ENCODE measurements at regions not wholly inside any gene's neighbourhood (a gene's known extent, or its start where the extent isn't known, plus 50 kb on each side); places are given as distances from the start of the nearest gene placed in this dataset.

DNA sequence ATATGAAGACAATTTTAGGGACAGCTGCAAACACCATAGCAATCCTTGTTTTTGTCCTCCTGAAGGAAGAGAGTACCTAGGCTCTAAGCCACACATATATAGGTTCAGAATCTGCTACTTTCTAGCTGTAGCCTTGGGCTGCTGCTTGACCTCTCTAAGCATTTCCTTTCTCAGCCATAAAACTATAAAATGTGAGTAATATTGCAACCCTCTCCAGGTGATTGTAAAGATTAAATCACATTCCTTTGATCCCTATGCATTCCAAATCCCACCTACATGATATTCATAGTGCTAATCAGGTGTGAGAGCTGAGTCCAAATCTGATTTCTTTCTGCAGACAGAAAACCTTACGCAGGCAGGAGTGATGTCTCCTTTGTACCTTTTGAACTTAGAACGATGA lies 913.5 kb downstream of the VRK1 start:
- no peak for ATAC-seq (replicated peaks; ENCODE audit: extremely low read depth, poor library complexity, severe bottlenecking)
- Mint-ChIP-seq H3K9me3 (no peaks in the 10 kb centered on the region), H3K36me3 (ENCODE audit: insufficient read depth) (peaks cover 9% of the 10 kb centered on the region), H3K27me3 (no peaks in the 10 kb centered on the region), H3K4me1 (peaks cover 78% of the 10 kb centered on the region), H3K4me3 (peak overlapping the region; percentile 44), H3K27ac (ENCODE audit: low read depth) (peak overlapping the region; percentile 82)
- no peak for DNase-seq (ENCODE audit: low spot score in 2 of 2)

DNA sequence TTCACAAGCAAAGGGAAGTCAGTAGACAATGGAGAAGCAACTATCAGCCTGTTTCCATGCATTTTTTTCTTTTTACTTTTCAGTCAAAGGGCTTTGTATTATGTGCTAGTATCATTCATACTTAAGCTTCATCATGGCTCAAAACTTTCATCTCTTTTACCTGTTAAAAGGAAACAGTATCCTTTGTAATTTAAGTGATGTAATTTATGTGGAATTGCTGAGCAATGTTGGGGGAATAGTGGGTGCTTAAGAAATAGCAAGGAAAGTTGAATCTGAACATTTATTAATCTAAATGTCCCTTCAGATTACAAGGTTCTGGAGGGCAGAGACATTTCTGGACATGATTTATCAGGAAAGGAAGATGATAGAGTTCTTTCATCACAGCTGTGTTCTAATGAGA lies 915.3 kb downstream of the VRK1 start:
- H3K4me3 Mint-ChIP-seq = no peak overlapping the region
- peaks cover 61% of the 10 kb centered on the region for H3K4me1 Mint-ChIP-seq
- H3K9me3 Mint-ChIP-seq = no peaks in the 10 kb centered on the region
- H3K27ac Mint-ChIP-seq (ENCODE audit: low read depth) = no peak overlapping the region
- H3K36me3 Mint-ChIP-seq (ENCODE audit: insufficient read depth) = peaks cover 7% of the 10 kb centered on the region
- no peaks in the 10 kb centered on the region for H3K27me3 Mint-ChIP-seq
- DNase-seq (ENCODE audit: low spot score in 2 of 2) = no peak
- no peak for ATAC-seq (replicated peaks; ENCODE audit: extremely low read depth, poor library complexity, severe bottlenecking)

DNA sequence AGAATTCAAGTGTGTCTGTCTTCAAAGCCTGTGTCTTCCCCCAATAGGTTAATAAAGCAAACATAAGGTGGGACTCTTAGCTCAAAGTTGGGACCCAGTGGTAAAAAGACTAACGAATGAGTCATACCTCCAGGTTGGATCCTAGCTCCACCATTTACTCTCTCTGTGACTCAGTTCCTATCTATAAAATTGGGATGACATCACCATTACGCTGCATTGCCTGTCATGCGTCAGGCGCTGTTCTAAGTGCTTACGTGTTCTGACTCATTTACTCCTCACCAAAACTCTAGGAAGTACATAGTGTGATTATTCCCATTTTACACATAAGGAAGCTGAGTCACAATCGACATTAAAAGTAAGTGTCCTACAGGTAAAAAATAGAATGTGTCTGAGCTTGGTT lies 915.8 kb downstream of the VRK1 start:
- ATAC-seq (replicated peaks; ENCODE audit: extremely low read depth, poor library complexity, severe bottlenecking) (no peak), DNase-seq (ENCODE audit: low spot score in 2 of 2) (no peak)
- peaks cover 55% of the 10 kb centered on the region for H3K4me1 Mint-ChIP-seq
- peak overlapping the region; percentile 16 for H3K27ac Mint-ChIP-seq (ENCODE audit: low read depth)
- H3K36me3 Mint-ChIP-seq (ENCODE audit: insufficient read depth) = peaks cover 3% of the 10 kb centered on the region
- H3K4me3 Mint-ChIP-seq = no peak overlapping the region
- no peaks in the 10 kb centered on the region for H3K27me3 Mint-ChIP-seq
- H3K9me3 Mint-ChIP-seq = no peaks in the 10 kb centered on the region

DNA sequence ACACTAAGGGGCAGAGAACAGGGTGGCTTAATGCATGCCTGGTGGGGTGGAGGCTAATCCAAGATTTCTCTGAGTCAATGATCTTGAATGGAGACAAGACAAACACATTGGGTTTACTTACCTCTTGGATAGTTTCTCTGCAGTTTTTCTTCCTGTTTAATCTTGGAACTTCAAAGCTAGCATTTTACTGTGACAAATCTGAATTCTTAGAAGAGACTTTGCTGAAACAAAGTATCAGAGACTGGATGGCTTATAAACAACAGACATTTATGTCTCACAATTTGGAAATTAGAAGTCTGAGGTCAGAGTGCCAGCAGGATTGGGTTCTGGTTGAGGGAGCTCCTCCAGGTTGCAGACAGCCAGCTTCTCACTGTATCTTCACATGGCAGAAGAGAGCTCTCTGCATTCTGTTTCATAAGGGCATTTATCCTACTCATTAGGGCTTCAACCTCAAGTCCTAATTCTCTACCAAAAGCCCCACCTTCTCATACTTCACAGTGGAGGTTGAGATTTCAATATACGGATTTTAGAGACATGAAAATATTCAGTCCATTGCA lies 921.8 kb downstream of the VRK1 start:
- peak overlapping the region; percentile 77 for H3K27ac Mint-ChIP-seq (ENCODE audit: low read depth)
- no peaks in the 10 kb centered on the region for H3K9me3 Mint-ChIP-seq
- H3K4me3 Mint-ChIP-seq = no peak overlapping the region
- H3K4me1 Mint-ChIP-seq = peaks cover 53% of the 10 kb centered on the region
- no peaks in the 10 kb centered on the region for H3K27me3 Mint-ChIP-seq
- ATAC-seq (replicated peaks; ENCODE audit: extremely low read depth, poor library complexity, severe bottlenecking) (no peak), DNase-seq (ENCODE audit: low spot score in 2 of 2) (no peak)
- peaks cover 2% of the 10 kb centered on the region for H3K36me3 Mint-ChIP-seq (ENCODE audit: insufficient read depth)

DNA sequence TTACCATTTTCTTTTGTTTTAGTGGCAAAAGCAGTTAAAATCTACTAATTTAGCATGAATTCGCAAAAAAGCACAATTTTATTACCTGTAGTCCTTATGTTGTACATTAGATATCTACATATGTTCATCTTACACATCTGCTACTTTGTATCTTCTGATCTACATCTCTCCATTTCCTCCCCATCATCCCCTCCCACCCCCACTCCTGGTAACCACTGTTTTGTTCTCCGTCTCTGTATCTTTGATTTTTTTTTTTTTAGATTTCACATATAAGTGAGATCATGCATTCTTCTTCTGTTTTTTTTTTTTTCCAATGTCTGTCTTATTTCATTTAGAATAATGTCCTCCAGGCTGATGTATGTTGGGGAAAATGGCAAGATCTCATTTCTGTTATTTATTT lies 922.7 kb downstream of the VRK1 start:
- H3K4me1 Mint-ChIP-seq = peaks cover 57% of the 10 kb centered on the region
- no peaks in the 10 kb centered on the region for H3K27me3 Mint-ChIP-seq
- peaks cover 4% of the 10 kb centered on the region for H3K36me3 Mint-ChIP-seq (ENCODE audit: insufficient read depth)
- no peaks in the 10 kb centered on the region for H3K9me3 Mint-ChIP-seq
- H3K27ac Mint-ChIP-seq (ENCODE audit: low read depth) = peak overlapping the region; percentile 77
- peak; percentile 71 for ATAC-seq (replicated peaks; ENCODE audit: extremely low read depth, poor library complexity, severe bottlenecking)
- peak overlapping the region; percentile 16 for H3K4me3 Mint-ChIP-seq
- no peak for DNase-seq (ENCODE audit: low spot score in 2 of 2)

DNA sequence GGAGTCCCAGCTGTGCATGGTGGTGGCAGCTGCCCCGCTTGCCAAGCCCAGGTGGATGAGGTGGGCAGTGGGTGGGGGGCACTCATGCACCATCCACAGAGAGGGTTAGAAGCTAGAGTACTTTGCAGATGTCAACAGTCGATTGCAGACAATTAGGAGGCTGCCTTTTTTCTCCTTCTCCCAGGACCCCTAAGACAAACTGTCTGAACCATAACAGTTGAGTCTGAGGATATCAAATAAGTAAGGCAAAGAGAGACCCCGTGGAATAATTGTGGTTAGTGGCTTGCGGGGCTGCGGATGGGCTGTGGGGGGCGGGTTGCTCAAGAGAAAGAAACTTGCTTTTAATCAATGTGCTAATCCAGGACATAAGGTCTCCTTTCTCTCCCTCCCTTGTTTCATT lies 926.2 kb downstream of the VRK1 start:
- DNase-seq (ENCODE audit: low spot score in 2 of 2) (no peak), ATAC-seq (replicated peaks; ENCODE audit: extremely low read depth, poor library complexity, severe bottlenecking) (no peak)
- Mint-ChIP-seq H3K27me3 (no peaks in the 10 kb centered on the region), H3K36me3 (ENCODE audit: insufficient read depth) (peaks cover 4% of the 10 kb centered on the region), H3K4me3 (peak overlapping the region; percentile 71), H3K9me3 (no peaks in the 10 kb centered on the region), H3K27ac (ENCODE audit: low read depth) (peak overlapping the region; percentile 87), H3K4me1 (peaks cover 85% of the 10 kb centered on the region)

DNA sequence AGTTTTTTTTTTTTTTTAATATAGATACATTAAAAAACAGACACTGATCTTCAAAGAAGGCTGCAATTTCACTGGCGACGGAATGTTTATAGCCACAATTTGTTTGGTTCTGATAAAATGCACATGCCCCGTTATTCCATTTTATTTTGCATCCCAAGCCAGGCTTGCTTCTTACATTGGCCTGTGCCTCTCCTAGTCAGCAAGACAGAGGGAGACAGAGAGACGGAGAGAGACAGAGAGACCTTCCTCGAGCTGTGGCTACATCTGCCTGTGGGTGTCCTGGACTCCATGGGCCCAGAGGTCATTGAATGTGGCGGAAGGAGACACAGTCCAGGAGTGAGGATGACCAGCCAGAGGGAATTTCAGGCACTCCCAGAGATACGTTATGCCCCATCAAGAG lies 926.6 kb downstream of the VRK1 start:
- ATAC-seq (replicated peaks; ENCODE audit: extremely low read depth, poor library complexity, severe bottlenecking) (no peak), DNase-seq (ENCODE audit: low spot score in 2 of 2) (no peak)
- Mint-ChIP-seq H3K4me1 (peaks cover 81% of the 10 kb centered on the region), H3K4me3 (peak overlapping the region; percentile 71), H3K27me3 (no peaks in the 10 kb centered on the region), H3K27ac (ENCODE audit: low read depth) (peak overlapping the region; percentile 87), H3K9me3 (no peaks in the 10 kb centered on the region), H3K36me3 (ENCODE audit: insufficient read depth) (peaks cover 4% of the 10 kb centered on the region)

DNA sequence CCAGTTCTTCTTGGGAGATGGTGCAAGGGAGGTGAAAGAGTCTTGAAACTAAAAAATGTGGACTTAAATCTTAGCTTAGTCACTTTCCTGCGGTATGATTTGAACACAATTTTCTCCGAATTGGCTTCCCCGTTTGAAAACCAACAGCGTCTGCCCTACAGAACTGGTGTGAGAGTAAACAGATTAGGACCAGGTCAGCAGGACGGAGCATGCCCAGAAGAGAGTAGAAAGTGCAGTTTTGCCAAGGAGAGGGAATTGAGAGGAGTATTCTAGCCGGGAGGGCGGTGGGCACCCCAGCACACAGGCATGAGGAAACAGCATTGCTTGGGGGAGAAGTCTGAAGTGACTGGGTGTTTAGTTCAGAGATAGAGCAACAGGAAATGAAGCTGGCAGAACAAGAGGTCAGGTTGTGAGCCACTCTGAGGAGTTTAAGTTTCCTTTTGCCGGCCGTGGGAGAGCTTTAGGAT lies 927.1 kb downstream of the VRK1 start:
- Mint-ChIP-seq H3K4me3 (peak overlapping the region; percentile 71), H3K36me3 (ENCODE audit: insufficient read depth) (peaks cover 4% of the 10 kb centered on the region), H3K9me3 (no peaks in the 10 kb centered on the region), H3K27ac (ENCODE audit: low read depth) (peak overlapping the region; percentile 87), H3K4me1 (peaks cover 76% of the 10 kb centered on the region), H3K27me3 (no peaks in the 10 kb centered on the region)
- DNase-seq (ENCODE audit: low spot score in 2 of 2) (no peak), ATAC-seq (replicated peaks; ENCODE audit: extremely low read depth, poor library complexity, severe bottlenecking) (peak; percentile 84)

DNA sequence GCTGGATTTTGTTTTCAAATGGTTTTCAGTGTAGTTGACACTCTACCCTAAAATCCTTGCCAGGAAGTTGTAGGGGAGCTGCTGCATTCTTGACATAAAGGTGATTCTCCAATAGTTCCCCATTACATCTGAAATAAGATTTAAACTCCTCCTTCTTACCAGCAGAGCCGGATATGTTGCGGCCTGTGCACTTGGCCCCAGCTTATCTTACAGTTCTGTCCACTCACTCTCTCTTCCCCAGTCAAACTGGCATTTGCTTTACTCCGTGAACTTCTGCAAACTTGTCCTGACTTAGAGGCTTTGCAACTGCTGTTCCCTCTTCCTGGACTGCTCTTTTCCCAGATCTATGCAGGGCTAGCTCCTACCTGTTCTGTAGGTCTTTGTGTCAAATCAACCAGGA lies 929.5 kb downstream of the VRK1 start:
- peaks cover 68% of the 10 kb centered on the region for H3K4me1 Mint-ChIP-seq
- peaks cover 2% of the 10 kb centered on the region for H3K36me3 Mint-ChIP-seq (ENCODE audit: insufficient read depth)
- DNase-seq (ENCODE audit: low spot score in 2 of 2) (no peak), ATAC-seq (replicated peaks; ENCODE audit: extremely low read depth, poor library complexity, severe bottlenecking) (no peak)
- no peaks in the 10 kb centered on the region for H3K27me3 Mint-ChIP-seq
- H3K9me3 Mint-ChIP-seq = no peaks in the 10 kb centered on the region
- no peak overlapping the region for H3K4me3 Mint-ChIP-seq
- peak overlapping the region; percentile 87 for H3K27ac Mint-ChIP-seq (ENCODE audit: low read depth)

DNA sequence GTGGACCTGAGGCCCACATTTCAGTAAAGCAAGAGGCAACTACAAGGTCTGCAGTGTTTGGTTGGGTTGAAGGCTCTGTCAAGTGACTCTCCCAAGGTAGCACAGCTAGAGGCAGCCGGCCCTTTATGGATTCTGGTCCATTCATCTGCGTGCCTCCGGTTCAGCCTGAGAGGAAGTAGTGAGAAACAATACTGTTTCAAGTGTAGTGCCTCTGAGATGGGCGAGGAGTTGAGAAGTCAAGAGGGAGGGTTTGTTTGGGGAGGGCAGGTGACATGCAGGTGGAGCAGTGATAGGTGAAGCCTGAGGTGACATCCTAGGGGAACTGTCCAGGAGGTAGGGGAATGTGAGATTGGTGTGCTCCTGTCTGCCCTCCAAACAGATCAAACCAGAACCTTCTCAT lies 933.5 kb downstream of the VRK1 start:
- Mint-ChIP-seq H3K27ac (ENCODE audit: low read depth) (no peak overlapping the region), H3K36me3 (ENCODE audit: insufficient read depth) (peaks cover 2% of the 10 kb centered on the region), H3K27me3 (no peaks in the 10 kb centered on the region), H3K4me1 (peaks cover 50% of the 10 kb centered on the region), H3K4me3 (no peak overlapping the region), H3K9me3 (no peaks in the 10 kb centered on the region)
- DNase-seq (ENCODE audit: low spot score in 2 of 2) (no peak), ATAC-seq (replicated peaks; ENCODE audit: extremely low read depth, poor library complexity, severe bottlenecking) (no peak)

DNA sequence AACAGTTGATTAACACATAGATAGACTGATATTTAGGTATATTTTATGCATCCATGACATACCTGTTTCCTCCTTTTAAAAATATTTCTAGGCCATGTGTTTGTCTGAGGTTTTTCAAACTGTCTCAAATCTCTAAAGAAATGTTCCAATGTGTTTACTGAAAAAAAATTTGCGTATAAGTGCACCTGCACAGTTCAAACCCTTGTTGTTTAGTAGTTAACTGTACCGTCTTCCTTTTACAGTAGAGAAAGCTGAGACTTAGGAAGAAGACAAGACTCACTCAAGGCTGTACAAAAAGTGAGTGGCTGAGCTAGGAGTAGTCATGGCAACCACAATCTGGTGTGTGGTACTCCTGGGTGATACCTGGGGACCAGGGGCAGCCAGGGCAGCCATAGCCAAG lies 934.6 kb downstream of the VRK1 start:
- H3K4me3 Mint-ChIP-seq = no peak overlapping the region
- H3K36me3 Mint-ChIP-seq (ENCODE audit: insufficient read depth) = peaks cover 4% of the 10 kb centered on the region
- no peak for DNase-seq (ENCODE audit: low spot score in 2 of 2)
- no peaks in the 10 kb centered on the region for H3K9me3 Mint-ChIP-seq
- no peak for ATAC-seq (replicated peaks; ENCODE audit: extremely low read depth, poor library complexity, severe bottlenecking)
- no peak overlapping the region for H3K27ac Mint-ChIP-seq (ENCODE audit: low read depth)
- H3K4me1 Mint-ChIP-seq = peaks cover 42% of the 10 kb centered on the region
- H3K27me3 Mint-ChIP-seq = no peaks in the 10 kb centered on the region

DNA sequence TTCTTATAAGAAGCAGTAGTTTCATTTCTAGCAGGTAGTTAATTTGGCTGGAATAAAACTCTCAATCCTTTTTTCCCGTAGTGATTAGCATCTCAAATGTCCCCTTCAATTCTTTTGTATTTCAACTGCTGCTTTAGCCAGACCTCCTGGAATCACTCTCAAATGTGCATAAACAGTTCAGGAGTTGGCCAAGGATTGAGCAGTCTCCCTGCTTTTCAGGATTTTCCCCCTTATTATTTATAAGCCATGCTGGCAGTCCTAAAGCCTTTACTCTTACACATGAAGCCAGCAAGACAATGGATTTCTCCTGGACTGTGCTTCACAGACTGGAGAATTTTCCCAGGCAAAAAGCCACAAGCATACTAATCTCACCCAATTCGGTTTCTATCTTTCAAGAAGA lies 950.1 kb downstream of the VRK1 start:
- Mint-ChIP-seq H3K9me3 (no peaks in the 10 kb centered on the region), H3K27me3 (no peaks in the 10 kb centered on the region), H3K36me3 (ENCODE audit: insufficient read depth) (no peaks in the 10 kb centered on the region), H3K27ac (ENCODE audit: low read depth) (no peak overlapping the region), H3K4me3 (no peak overlapping the region), H3K4me1 (peaks cover 31% of the 10 kb centered on the region)
- DNase-seq (ENCODE audit: low spot score in 2 of 2) (no peak), ATAC-seq (replicated peaks; ENCODE audit: extremely low read depth, poor library complexity, severe bottlenecking) (no peak)

DNA sequence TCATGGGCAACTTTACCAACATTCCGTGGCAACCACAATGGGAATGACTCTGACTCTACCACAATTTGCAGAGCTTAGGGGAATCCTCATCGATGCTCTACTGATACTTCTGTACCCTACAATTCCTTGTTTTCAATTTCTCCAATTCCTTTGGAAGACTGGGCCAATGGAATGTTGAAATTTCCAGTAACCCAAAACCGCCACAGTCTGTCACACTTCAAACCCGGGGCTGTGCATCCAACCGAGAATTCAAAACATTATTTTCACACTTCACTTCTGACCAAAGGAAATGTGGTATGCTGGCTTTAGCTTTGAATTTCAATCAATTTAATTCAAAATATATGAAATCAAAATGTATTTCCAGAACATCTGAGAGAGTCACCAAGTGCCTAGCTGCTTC lies 951.4 kb downstream of the VRK1 start:
- no peak for ATAC-seq (replicated peaks; ENCODE audit: extremely low read depth, poor library complexity, severe bottlenecking)
- Mint-ChIP-seq H3K4me1 (peaks cover 31% of the 10 kb centered on the region), H3K9me3 (no peaks in the 10 kb centered on the region), H3K27ac (ENCODE audit: low read depth) (no peak overlapping the region), H3K36me3 (ENCODE audit: insufficient read depth) (peaks cover 3% of the 10 kb centered on the region), H3K4me3 (no peak overlapping the region), H3K27me3 (no peaks in the 10 kb centered on the region)
- no peak for DNase-seq (ENCODE audit: low spot score in 2 of 2)

DNA sequence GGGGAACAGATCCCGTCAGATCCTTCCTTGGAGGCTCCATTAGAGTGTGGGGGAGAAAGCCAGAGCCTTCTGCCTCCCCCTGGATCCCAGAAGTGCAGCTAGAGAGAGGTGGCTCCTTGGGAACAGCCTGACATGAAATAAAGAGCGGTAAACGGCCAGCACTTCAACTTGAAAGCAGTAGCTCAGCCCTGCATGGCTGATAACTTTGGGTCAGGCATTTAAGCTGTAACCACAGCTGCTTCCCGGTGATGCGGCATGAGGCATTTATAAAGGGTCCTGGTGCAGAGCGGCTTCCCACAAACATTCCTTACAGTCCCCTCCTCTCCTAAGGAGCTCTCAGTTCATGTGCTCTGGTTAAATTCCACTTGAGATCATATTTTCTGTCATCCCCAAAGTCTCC lies 960.3 kb downstream of the VRK1 start:
- Mint-ChIP-seq H3K27ac (ENCODE audit: low read depth) (no peak overlapping the region), H3K4me1 (peaks cover 7% of the 10 kb centered on the region), H3K27me3 (no peaks in the 10 kb centered on the region), H3K4me3 (no peak overlapping the region), H3K9me3 (no peaks in the 10 kb centered on the region), H3K36me3 (ENCODE audit: insufficient read depth) (peaks cover 3% of the 10 kb centered on the region)
- ATAC-seq (replicated peaks; ENCODE audit: extremely low read depth, poor library complexity, severe bottlenecking) (no peak), DNase-seq (ENCODE audit: low spot score in 2 of 2) (no peak)

All from central memory CD8-positive, alpha-beta T cell (primary cell).